ENCODE measurements at regions not wholly inside any gene's neighbourhood (a gene's known extent, or its start where the extent isn't known, plus 50 kb on each side); places are given as distances from the start of the nearest gene placed in this dataset.

- no peak for TF ChIP-seq CTCF (IDR thresholded peaks at IDR 0.05)
- no peak for TF ChIP-seq POLR2A (IDR thresholded peaks at IDR 0.05)
These were observed 256.6 kb upstream of the EPHA7 start for GRCh38 chr6:93675856-93676417.
